ENCODE measurements at regions not wholly inside any gene's neighbourhood (a gene's known extent, or its start where the extent isn't known, plus 50 kb on each side); places are given as distances from the start of the nearest gene placed in this dataset.

GRCh38 chr6:95357380-95358020 lies 219.8 kb upstream of the MANEA start:
- no peak for TF ChIP-seq CTCF (conservative IDR thresholded peaks at IDR 0.05; ENCODE audit: low read length)
- no peak for TF ChIP-seq EZH2phosphoT487 (IDR thresholded peaks at IDR 0.05; ENCODE audit: borderline replicate concordance, low read depth, low read length)

All from OCI-LY7 (cell line).